WERI-Rb-1 (cell line): ENCODE measurements at regions not wholly inside any gene's neighbourhood (a gene's known extent, or its start where the extent isn't known, plus 50 kb on each side); places are given as distances from the start of the nearest gene placed in this dataset.

Experiments
- DNase-seq: peaks from one replicate; pipeline ENCODE4 v3.0.0-alpha.2; 2020
- H3K27ac ChIP-seq: fragments of 250-450 bp; sonication (Bioruptor Pico); 2 replicates; pipeline ENCODE4 v1.5.1; 2020; ENCODE audit warnings: mild to moderate bottlenecking, moderate library complexity
- H3K27me3 ChIP-seq: fragments of 250-450 bp; sonication (Bioruptor Pico); 2 replicates; pipeline ENCODE4 v1.5.1; 2021; ENCODE audit warnings: mild to moderate bottlenecking, low read depth, moderate library complexity; ENCODE audit not compliant: insufficient read depth, severe bottlenecking
- H3K36me3 ChIP-seq: fragments of 250-450 bp; sonication (Bioruptor Pico); 2 replicates; pipeline ENCODE4 v1.5.1; 2020; ENCODE audit warnings: mild to moderate bottlenecking, moderate library complexity
- H3K4me3 ChIP-seq: 2 replicates; pipeline ENCODE4 v1.5.1; 2011; ENCODE audit warnings: low read depth, mild to moderate bottlenecking, control low read depth, low read length
- H3K9me3 ChIP-seq: fragments of 250-450 bp; sonication (Bioruptor Pico); 2 replicates; pipeline ENCODE4 v1.5.1; 2021; ENCODE audit warnings: mild to moderate bottlenecking, moderate library complexity; ENCODE audit not compliant: severe bottlenecking
- CTCF ChIP-seq: IDR thresholded peaks from 2 replicates; pipeline ENCODE4 v1.5.1; 2011; ENCODE audit warnings: low read depth, mild to moderate bottlenecking, control low read depth, inconsistent platforms, low read length

- Histone ChIP-seq H3K4me3 (no peak overlapping the region), H3K9me3 (no peaks in the 10 kb centered on the region), H3K36me3 (no peaks in the 10 kb centered on the region), H3K27ac (no peak overlapping the region), H3K27me3 (peaks cover 11% of the 10 kb centered on the region)
- DNase-seq = no peak
- no peak for TF ChIP-seq CTCF
These were observed 60.6 kb upstream of the TMLHE start for GRCh38 chrX:155673338-155673737.

GRCh38 chrX:155666741-155667140 is 54.0 kb upstream of the TMLHE start:
- Histone ChIP-seq H3K27me3 (no peaks in the 10 kb centered on the region), H3K9me3 (no peaks in the 10 kb centered on the region), H3K36me3 (no peaks in the 10 kb centered on the region), H3K27ac (no peak overlapping the region), H3K4me3 (no peak overlapping the region)
- TF ChIP-seq CTCF = no peak
- no peak for DNase-seq
